ENCODE measurements at regions not wholly inside any gene's neighbourhood (a gene's known extent, or its start where the extent isn't known, plus 50 kb on each side); places are given as distances from the start of the nearest gene placed in this dataset.

GRCh38 chrX:7263330-7263729 is 115.4 kb upstream of the PUDP start:
- H3K27ac ChIP-seq = no peak overlapping the region
- no peak overlapping the region for H3K4me2 ChIP-seq
- DNase-seq (ENCODE audit: low read depth in 1 of 2, low spot score in 1 of 2) (no peak), FAIRE-seq (no peak), ATAC-seq (no peak)
- TF ChIP-seq POLR2AphosphoS2 (conservative IDR thresholded peaks at IDR 0.05; ENCODE audit: low read length) (no peak), ZNF302 (CRISPR knock-in tag; IDR thresholded peaks at IDR 0.05) (no peak), TFCP2L1 (CRISPR knock-in tag; IDR thresholded peaks at IDR 0.05) (no peak), GATA3 (IDR thresholded peaks at IDR 0.05; ENCODE audit: borderline replicate concordance) (no peak), MAX (IDR thresholded peaks at IDR 0.05) (no peak), TP53 (CRISPR knock-in tag; IDR thresholded peaks at IDR 0.05) (no peak), RFX5 (IDR thresholded peaks at IDR 0.05) (no peak), MAFK (IDR thresholded peaks at IDR 0.05; ENCODE audit: partially characterized antibody) (no peak), KDM1A (IDR thresholded peaks at IDR 0.05; ENCODE audit: low read depth) (no peak), SMC3 (IDR thresholded peaks at IDR 0.05) (no peak)
- H3K4me3 ChIP-seq = no peak overlapping the region
- H3K9me3 ChIP-seq = no peaks in the 10 kb centered on the region
- ChIA-PET POLR2A (no interaction called here), CTCF (no interaction called here)
- WGBS (ENCODE audit: missing lambda C conversion rate) = 79% methylated on average over 5 of the region's 5 CpGs
- H3K4me1 ChIP-seq = no peaks in the 10 kb centered on the region

GRCh38 chrX:7262551-7262950 is 114.6 kb upstream of the PUDP start:
- CTCF ChIA-PET = no interaction called here
- Histone ChIP-seq H3K9me3 (no peaks in the 10 kb centered on the region), H3K27ac (no peak overlapping the region), H3K4me2 (no peak overlapping the region), H3K4me3 (no peak overlapping the region), H3K4me1 (no peaks in the 10 kb centered on the region)
- TF ChIP-seq KDM5A (IDR thresholded peaks at IDR 0.05) (no peak), POLR2AphosphoS2 (conservative IDR thresholded peaks at IDR 0.05; ENCODE audit: low read length) (no peak), REST (IDR thresholded peaks at IDR 0.05) (no peak), MAFK (IDR thresholded peaks at IDR 0.05; ENCODE audit: partially characterized antibody) (no peak), CHD4 (IDR thresholded peaks at IDR 0.05; ENCODE audit: borderline replicate concordance) (no peak), EP300 (IDR thresholded peaks at IDR 0.05) (no peak), JUN (IDR thresholded peaks at IDR 0.05) (no peak)
- POLR2A ChIA-PET = no interaction called here
- DNase-seq (ENCODE audit: low read depth in 1 of 2, low spot score in 1 of 2) = no peak
- no peak for FAIRE-seq
- no peak for ATAC-seq

- WGBS (ENCODE audit: missing lambda C conversion rate) = 46% methylated on average over 4 of the region's 5 CpGs
- DNase-seq (ENCODE audit: low read depth in 1 of 2, low spot score in 1 of 2) (no peak), ATAC-seq (no peak), FAIRE-seq (no peak)
- Histone ChIP-seq H3K9me3 (no peaks in the 10 kb centered on the region), H3K4me2 (no peak overlapping the region), H3K4me1 (no peaks in the 10 kb centered on the region), H3K27ac (no peak overlapping the region), H3K4me3 (no peak overlapping the region)
- no peak for TF ChIP-seq PBX3 (IDR thresholded peaks at IDR 0.05)
- no peak for TF ChIP-seq POLR2A (IDR thresholded peaks at IDR 0.05; ENCODE audit: low read length)
- no peak for TF ChIP-seq NPAS2 (CRISPR knock-in tag; IDR thresholded peaks at IDR 0.05; ENCODE audit: borderline replicate concordance)
- no peak for TF ChIP-seq USF2 (IDR thresholded peaks at IDR 0.05)
- no peak for TF ChIP-seq TP53 (CRISPR knock-in tag; IDR thresholded peaks at IDR 0.05)
- no peak for TF ChIP-seq FOXS1 (CRISPR knock-in tag; IDR thresholded peaks at IDR 0.05)
- no peak for TF ChIP-seq EP300 (IDR thresholded peaks at IDR 0.05)
- no peak for TF ChIP-seq CBX2 (IDR thresholded peaks at IDR 0.05; ENCODE audit: borderline replicate concordance, low read depth)
- no peak for TF ChIP-seq EHMT2 (IDR thresholded peaks at IDR 0.05; ENCODE audit: low read depth)
- no peak for TF ChIP-seq RFX5 (IDR thresholded peaks at IDR 0.05)
- no peak for TF ChIP-seq JUNB (IDR thresholded peaks at IDR 0.05)
- ChIA-PET CTCF (no interaction called here), POLR2A (no interaction called here)
These were observed 113.8 kb upstream of the PUDP start for GRCh38 chrX:7261672-7262332.
